A549 (cell line): ENCODE measurements at regions not wholly inside any gene's neighbourhood (a gene's known extent, or its start where the extent isn't known, plus 50 kb on each side); places are given as distances from the start of the nearest gene placed in this dataset.

Experiments used
- ATAC-seq, 2 experiments: fragments of 200-7000 bp in 1 of 2; fragments of >200 bp in 1 of 2; cut with Nextera tagmentation in 1 of 2; cut with Tn5 transposase in 1 of 2; 3 replicates each; pipeline versions ENCODE4 v1.8.0 to v1.9.1; 2018 to 2020; ENCODE audit warnings: mild to moderate bottlenecking in 1 of 2, moderate library complexity in 1 of 2
- CTCF ChIA-PET: fragments of 300-600 bp; sonication (Branson Sonifier 250); formaldehyde crosslinking; extraction: SDS; loops from one replicate; lab custom pipeline; 2021; ENCODE audit warnings: antibody characterized with exemption, inconsistent platforms; lab: Yijun Ruan, JAX
- POLR2A ChIA-PET: fragments of 350-600 bp; formaldehyde crosslinking; extraction: SDS; loops from one replicate; lab custom pipeline; 2021; ENCODE audit warnings: antibody characterized with exemption, inconsistent platforms; lab: Yijun Ruan, JAX
- DNase-seq, 2 experiments: peaks; one replicate each; pipeline versions ENCODE4 v3.0.0 to v3.0.0-alpha.2; 2011 to 2016; ENCODE audit warnings: low read depth in 1 of 2, low spot score in 1 of 2
- FAIRE-seq: peaks from 2 replicates; lab custom pipeline; 2011; peaks lifted over from hg19 to GRCh38; lab: Jason Lieb, UNC
- H3K27ac ChIP-seq, 2 experiments: fragments of >200 bp; sonication (Bioruptor Twin); formaldehyde crosslinking; 3 replicates each; pipeline ENCODE4 v1.5.1; 2016 to 2017
- H3K4me1 ChIP-seq: fragments of >200 bp; sonication (Bioruptor Twin); formaldehyde crosslinking; 3 replicates; pipeline ENCODE4 v1.6.1; 2016
- H3K4me2 ChIP-seq: fragments of >200 bp; sonication (Bioruptor Twin); formaldehyde crosslinking; 3 replicates; pipeline ENCODE4 v1.6.1; 2016
- H3K4me3 ChIP-seq: fragments of >200 bp; sonication (Bioruptor Twin); formaldehyde crosslinking; 3 replicates; pipeline ENCODE4 v1.5.1; 2016
- H3K9me3 ChIP-seq: fragments of >200 bp; sonication (Bioruptor Twin); formaldehyde crosslinking; 3 replicates; pipeline ENCODE4 v1.6.1; 2016
- CHD2 ChIP-seq: fragments of 150-350 bp; IDR thresholded peaks from 2 replicates; pipeline ENCODE4 v1.6.1; 2014; ENCODE audit warnings: low read length; ENCODE audit not compliant: partially characterized antibody
- CTCF ChIP-seq: fragments of >200 bp; sonication (Bioruptor Twin); formaldehyde crosslinking; IDR thresholded peaks from 3 replicates; pipeline ENCODE4 v1.5.1; 2016
- E2F6 ChIP-seq: IDR thresholded peaks from 2 replicates; pipeline ENCODE4 v1.6.1; 2012; ENCODE audit warnings: low read depth, borderline replicate concordance
- EP300 ChIP-seq, 2 experiments: fragments of >200 bp; sonication (Bioruptor Twin); formaldehyde crosslinking; IDR thresholded peaks; 2 replicates in 1 of 2; 3 replicates in 1 of 2; pipeline ENCODE4 v1.6.1; 2016 to 2017
- FOSB ChIP-seq: fragments of 250-450 bp; sonication (Bioruptor Pico); IDR thresholded peaks from 2 replicates; pipeline ENCODE4 v1.5.0; 2020; ENCODE audit warnings: mild to moderate bottlenecking, moderate library complexity
- FOSL2 ChIP-seq, 2 experiments: fragments of 450-650 bp in 1 of 2; fragments of >200 bp in 1 of 2; sonication (Bioruptor Twin) in 1 of 2; formaldehyde crosslinking; IDR thresholded peaks; 2 replicates each; pipeline versions ENCODE4 v1.5.0 to v1.6.1; 2016 to 2020; ENCODE audit warnings: mild to moderate bottlenecking in 1 of 2, moderate library complexity in 1 of 2
- FOXS1 ChIP-seq: fragments of 250-450 bp; sonication (Bioruptor Pico); IDR thresholded peaks from 2 replicates; pipeline ENCODE4 v1.5.0; 2020; ENCODE audit warnings: mild to moderate bottlenecking, moderate library complexity
- HMGXB4 ChIP-seq: fragments of 250-450 bp; sonication (Bioruptor Pico); IDR thresholded peaks from 2 replicates; pipeline ENCODE4 v1.5.0; 2021; ENCODE audit warnings: mild to moderate bottlenecking, moderate library complexity, borderline replicate concordance
- HOXA7 ChIP-seq: fragments of 250-450 bp; sonication (Bioruptor Pico); IDR thresholded peaks from 2 replicates; pipeline ENCODE4 v1.5.0; 2020; ENCODE audit warnings: mild to moderate bottlenecking, moderate library complexity
- HOXB5 ChIP-seq: fragments of 250-450 bp; sonication (Bioruptor Pico); IDR thresholded peaks from 2 replicates; pipeline ENCODE4 v1.5.0; 2020; ENCODE audit warnings: mild to moderate bottlenecking, moderate library complexity
- JUN ChIP-seq, 2 experiments: fragments of >200 bp; sonication (Bioruptor Twin); formaldehyde crosslinking; IDR thresholded peaks; 2 replicates in 1 of 2; 3 replicates in 1 of 2; pipeline ENCODE4 v1.6.1; 2016 to 2017
- KDM1A ChIP-seq: fragments of 200-600 bp; sonication (generic); IDR thresholded peaks from 2 replicates; pipeline ENCODE4 v1.6.1; 2016; ENCODE audit warnings: low read depth, mild to moderate bottlenecking
- MYC ChIP-seq: IDR thresholded peaks from 2 replicates; pipeline ENCODE4 v1.6.1; 2012; ENCODE audit warnings: mild to moderate bottlenecking, inconsistent platforms, low read length, improper control_type of control experiment, borderline replicate concordance
- NFE2L2 ChIP-seq: fragments of 150-350 bp; conservative IDR thresholded peaks from 2 replicates; pipeline ENCODE4 v1.6.1; 2014; ENCODE audit warnings: low read length
- NR3C1 ChIP-seq: fragments of >200 bp; sonication (Bioruptor Twin); formaldehyde crosslinking; IDR thresholded peaks from 3 replicates; pipeline ENCODE4 v1.6.1; 2017
- POLR2A ChIP-seq: IDR thresholded peaks from 2 replicates; pipeline ENCODE4 v1.6.1; 2012; ENCODE audit warnings: mild to moderate bottlenecking, low read length
- REST ChIP-seq: fragments of 200-600 bp; sonication (generic); IDR thresholded peaks from 2 replicates; pipeline ENCODE4 v1.6.1; 2016; ENCODE audit warnings: antibody characterized with exemption, mild to moderate bottlenecking, moderate library complexity
- RNF2 ChIP-seq: fragments of 200-600 bp; sonication (generic); IDR thresholded peaks from 2 replicates; pipeline ENCODE4 v1.6.1; 2016; ENCODE audit warnings: low read depth, mild to moderate bottlenecking, antibody characterized with exemption, moderate library complexity, borderline replicate concordance
- ZFP36 ChIP-seq: fragments of 450-650 bp; IDR thresholded peaks from 2 replicates; pipeline ENCODE4 v1.6.1; 2014; ENCODE audit warnings: borderline replicate concordance; ENCODE audit not compliant: partially characterized antibody
- ZNF302 ChIP-seq: fragments of 250-450 bp; sonication (Bioruptor Pico); IDR thresholded peaks from 2 replicates; pipeline ENCODE4 v1.9.0; 2021; ENCODE audit warnings: inconsistent platforms, mild to moderate bottlenecking, moderate library complexity
- WGBS: methylation state at CpG from one replicate; pipeline ENCODE4 v1.1.6; 2017; ENCODE audit errors: missing lambda C conversion rate; 5-methylcytosine and 5-hydroxymethylcytosine counted together

GRCh38 chr2:215504547-215504946 lies 68.7 kb upstream of the FN1 start:
- no peak overlapping the region for H3K4me3 ChIP-seq
- TF ChIP-seq NFE2L2 (no peak), CTCF (no peak), RNF2 (no peak), CHD2 (no peak), MYC (no peak), EP300 (IDR thresholded peaks at IDR 0.05) (no peak), FOXS1 (CRISPR knock-in tag) (no peak), FOSB (CRISPR knock-in tag) (no peak), ZFP36 (no peak), REST (no peak), HOXB5 (CRISPR knock-in tag) (no peak), POLR2A (no peak), KDM1A (no peak), ZNF302 (CRISPR knock-in tag) (no peak), E2F6 (no peak), FOSL2 (IDR thresholded peaks at IDR 0.05) (no peak), FOSL2 (CRISPR knock-in tag; IDR thresholded peaks at IDR 0.05) (no peak), JUN (IDR thresholded peaks at IDR 0.05) (no peak), HMGXB4 (CRISPR knock-in tag) (no peak), HOXA7 (CRISPR knock-in tag) (no peak), NR3C1 (no peak)
- TF ChIP-seq, all 56 proteins: peak for 0
- ChIA-PET CTCF (interaction anchor here (0.6 kb wide), 1 partner anchor 206 kb away, joined by 3 read pairs; no protein-coding TSS in a partner anchor), POLR2A (no interaction called here)
- FAIRE-seq (no peak), ATAC-seq (no peak), DNase-seq (no peak)
- Histone ChIP-seq H3K4me2 (peak overlapping the region; percentile 19; the same call in 1 of the 3 replicates), H3K27ac (peak overlapping the region; percentile 19 to 35; a peak in 4 of 6 replicates), H3K9me3 (no peaks in the 10 kb centered on the region), H3K4me1 (peaks cover 25% of the 10 kb centered on the region)
- WGBS: 88% methylated on average over 2 of the region's 2 CpGs
